ENCODE measurements at regions not wholly inside any gene's neighbourhood (a gene's known extent, or its start where the extent isn't known, plus 50 kb on each side); places are given as distances from the start of the nearest gene placed in this dataset.

DNA sequence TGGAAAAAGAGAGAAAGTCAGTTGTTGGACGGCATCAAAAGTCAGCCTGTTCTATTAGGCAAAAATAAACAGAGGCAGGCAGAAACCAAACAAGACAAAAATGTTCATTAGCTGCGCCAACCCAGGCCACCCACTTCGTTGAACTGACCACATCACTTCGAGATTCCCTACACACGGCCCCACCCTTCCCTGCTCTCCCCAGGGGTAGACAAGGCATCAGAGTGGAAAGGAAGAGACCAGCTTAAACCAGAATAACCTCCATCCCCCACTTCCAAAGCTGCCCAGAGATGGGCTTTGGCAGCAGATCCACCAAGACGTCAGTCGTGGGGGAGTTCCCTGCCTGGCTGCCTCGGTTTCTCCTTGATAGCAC is 204.6 kb upstream of the TSHZ3 start:
- no peak for DNase-seq (ENCODE audit: low read depth in 3 of 3, low spot score in 1 of 3)

DNA sequence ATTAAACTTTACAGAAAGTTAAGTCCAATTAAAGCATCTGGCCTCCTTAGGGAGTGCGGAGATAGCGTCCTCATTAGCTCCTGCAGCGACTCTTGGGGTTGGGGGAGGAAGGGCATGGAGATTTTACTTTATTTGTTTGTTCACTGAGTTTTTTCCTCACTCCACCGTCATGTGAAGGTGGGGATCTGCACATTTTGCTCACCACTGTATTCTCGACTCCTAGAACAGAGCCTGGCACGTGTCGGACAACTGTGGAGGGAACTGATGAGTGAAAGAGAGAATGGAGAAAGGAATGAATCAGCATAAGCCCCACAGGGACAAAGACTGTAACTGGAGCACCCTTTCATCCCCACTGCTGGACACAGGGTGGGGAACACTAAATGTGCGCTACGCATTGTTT is 205.1 kb upstream of the TSHZ3 start:
- no peak for DNase-seq (ENCODE audit: low read depth in 3 of 3, low spot score in 1 of 3)

DNA sequence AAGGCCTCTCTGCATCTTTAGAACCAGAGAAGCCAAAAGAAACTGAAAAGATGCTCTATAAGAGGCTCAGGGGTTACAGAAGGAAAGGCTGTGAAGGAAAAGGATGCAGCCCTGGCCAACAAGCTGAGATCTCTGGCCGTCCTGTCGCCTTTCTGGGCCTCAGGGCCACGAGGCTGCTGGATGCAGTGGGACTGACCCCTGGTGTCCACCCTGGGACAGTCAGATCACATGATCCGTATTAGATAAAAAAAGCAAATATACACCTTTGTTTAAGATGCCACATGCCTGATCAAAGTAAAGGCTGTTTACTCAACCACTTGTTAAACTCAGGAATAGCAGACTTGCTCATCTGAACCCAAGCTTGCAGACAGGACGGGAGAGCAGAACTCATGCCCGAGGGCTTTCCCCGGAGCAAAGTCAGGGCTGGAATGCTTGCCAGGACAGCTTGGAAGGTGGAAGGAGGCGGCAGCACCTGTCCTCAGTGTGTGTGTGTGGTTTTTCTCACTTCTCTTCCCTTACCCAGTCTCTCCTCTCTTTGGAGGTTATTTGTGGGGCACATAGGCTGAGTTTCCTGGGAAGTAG is 206.5 kb upstream of the TSHZ3 start:
- no peak for DNase-seq (ENCODE audit: low read depth in 3 of 3, low spot score in 1 of 3)

DNA sequence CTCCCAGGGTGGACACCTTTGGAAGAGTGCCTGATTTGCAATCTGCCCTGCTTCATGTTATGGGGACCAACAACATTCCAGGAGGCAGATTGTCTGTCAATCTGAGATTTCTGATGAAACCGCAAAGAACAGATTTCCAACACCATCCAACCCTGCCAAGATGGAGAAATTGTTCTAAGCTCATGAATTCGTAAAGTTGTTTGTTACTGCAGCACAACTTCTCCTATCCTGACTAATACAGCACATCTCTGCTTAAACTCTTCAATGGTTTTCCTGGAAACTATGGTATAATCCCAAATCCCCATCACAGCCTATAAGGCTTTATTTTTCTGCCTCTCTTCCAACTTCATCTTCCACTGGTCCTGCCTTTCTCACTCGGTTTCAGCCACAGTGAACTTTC is 210.3 kb upstream of the TSHZ3 start:
- DNase-seq (ENCODE audit: low read depth in 3 of 3, low spot score in 1 of 3): no peak

DNA sequence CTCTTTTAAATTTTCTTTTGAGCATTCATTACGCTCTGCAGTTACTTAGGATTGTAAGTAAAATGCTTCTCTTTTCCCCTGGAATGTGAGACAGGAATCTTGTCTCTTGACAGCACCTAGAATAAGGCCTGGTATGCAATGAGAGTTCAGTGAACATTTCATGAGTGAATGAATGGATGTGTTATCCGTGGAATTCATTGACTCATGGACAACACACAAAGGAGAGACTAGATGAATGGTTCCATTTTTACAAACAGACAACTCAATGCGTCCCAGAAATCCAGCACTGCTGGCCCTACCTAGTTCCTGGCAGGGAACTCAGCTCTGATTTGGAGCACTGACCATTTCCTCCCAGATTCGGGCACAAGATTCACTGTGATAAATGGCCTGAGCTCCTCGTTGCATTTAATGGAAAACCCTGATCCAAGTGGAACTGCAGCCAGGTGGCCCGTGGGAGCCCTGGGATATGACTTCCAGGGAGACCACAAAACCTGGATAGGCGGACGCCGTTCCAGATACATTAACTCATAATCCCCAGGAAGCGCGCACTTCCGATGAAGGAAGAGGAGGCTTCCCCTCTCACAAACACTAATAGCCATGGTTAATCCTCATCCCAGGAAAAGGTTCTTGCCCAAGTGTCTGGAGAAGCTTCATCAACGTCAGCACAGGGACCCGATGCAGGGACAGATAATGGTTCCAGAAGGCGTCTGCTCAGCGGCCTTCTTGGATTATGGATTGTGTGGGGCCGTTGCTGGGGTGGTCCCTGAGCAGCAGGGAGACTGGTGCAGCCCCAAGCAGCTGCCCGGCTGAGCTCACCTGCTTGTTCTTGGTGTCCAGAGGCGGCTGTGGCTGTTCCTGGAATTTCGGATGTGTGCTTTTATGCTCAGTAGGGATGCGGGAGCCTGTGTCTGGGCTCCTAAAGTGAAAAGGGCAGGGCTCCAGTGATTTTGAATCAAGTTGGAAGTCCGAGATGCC is 211.1 kb upstream of the TSHZ3 start:
- no peak for DNase-seq (ENCODE audit: low read depth in 3 of 3, low spot score in 1 of 3)

DNA sequence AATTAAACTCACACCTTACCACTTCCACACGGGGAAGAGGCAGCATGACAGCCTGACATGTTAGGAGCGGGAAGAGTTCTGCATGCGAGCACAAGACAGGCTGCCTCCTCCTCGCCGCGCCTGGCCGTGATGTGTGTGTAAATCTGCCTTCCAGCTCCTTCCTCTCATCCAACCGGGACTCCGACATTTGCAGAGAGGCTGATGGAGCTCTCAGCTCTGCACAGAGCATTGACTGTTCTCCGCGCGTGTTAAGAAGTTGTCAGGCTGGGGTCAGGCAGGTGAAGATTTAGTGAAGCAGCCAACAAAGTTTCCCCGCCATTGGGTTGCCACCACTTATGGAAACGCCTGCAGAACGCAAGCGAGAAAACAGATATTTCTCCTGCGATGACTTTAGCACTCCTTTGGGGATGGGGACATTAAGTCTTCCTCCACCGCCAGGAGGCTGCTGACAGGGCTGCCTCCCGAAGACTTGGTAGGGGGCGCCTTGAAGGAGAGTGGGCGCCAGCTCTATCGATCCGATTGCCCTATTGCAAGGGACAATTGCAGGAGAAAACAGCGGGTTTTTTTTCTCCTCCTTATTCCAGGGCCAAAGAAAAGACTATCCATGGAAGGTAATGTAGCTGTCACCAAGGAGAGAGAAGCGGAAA is 213.9 kb upstream of the TSHZ3 start:
- DNase-seq (ENCODE audit: low read depth in 3 of 3, low spot score in 1 of 3): no peak

DNA sequence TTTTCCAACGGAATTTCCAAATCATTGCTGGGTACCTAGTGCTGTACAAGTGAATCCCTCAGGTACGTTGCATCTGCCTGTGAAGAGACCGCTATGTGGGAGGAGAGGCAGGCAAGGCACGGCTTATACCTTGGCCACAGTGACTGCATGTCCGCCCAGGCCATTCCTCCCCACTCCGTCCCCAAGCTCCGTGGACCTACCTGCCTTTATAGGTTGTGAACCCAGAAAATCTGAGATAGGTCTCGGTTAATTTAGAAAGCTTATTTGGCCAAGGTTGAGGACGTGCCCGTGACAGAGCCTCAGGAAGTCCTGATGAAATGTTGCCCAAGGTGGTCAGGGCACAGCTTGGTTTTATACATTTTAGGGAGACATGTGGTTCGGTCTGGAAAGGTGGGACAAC is 218.5 kb upstream of the TSHZ3 start:
- no peak for DNase-seq (ENCODE audit: low read depth in 3 of 3, low spot score in 1 of 3)

DNA sequence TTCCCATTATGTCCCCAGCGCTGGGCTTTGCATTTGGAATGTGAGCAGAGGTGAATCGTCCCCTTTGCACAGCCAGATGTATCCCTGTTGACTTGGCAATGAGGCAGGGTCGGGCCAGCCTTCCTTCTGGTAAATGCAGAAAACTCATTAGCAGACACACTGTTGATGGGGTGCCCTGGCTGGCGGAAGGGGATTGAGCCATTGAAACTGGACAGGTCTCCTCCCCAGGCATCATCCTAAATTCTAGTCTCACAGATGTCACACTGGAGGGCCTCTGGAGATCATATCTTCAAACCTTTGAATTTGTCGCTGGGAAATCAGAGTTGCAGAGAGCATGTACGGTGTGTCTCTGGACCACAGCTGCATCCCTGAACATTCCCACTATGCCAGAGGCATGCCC is 219.5 kb upstream of the TSHZ3 start:
- no peak for DNase-seq (ENCODE audit: low read depth in 3 of 3, low spot score in 1 of 3)

DNA sequence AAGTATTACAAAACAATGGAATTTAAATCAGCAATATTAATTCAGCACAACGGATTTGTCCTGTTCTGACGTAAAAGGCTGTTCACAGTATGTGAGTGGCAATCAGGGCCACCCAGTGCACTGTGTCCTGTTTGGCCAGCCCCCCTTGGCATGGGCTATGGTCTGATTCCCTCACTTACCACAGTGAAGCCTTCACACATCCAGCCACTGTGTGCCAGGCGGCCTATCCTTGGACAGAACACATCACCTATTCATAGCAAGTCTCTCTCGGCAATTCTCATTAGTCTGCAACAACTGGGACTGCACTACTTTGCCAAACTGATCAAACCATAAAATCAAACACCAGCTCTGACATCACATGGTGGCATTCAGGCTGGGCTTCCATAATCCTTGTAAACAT is 221.5 kb upstream of the TSHZ3 start:
- no peak for DNase-seq (ENCODE audit: low read depth in 3 of 3, low spot score in 1 of 3)

DNA sequence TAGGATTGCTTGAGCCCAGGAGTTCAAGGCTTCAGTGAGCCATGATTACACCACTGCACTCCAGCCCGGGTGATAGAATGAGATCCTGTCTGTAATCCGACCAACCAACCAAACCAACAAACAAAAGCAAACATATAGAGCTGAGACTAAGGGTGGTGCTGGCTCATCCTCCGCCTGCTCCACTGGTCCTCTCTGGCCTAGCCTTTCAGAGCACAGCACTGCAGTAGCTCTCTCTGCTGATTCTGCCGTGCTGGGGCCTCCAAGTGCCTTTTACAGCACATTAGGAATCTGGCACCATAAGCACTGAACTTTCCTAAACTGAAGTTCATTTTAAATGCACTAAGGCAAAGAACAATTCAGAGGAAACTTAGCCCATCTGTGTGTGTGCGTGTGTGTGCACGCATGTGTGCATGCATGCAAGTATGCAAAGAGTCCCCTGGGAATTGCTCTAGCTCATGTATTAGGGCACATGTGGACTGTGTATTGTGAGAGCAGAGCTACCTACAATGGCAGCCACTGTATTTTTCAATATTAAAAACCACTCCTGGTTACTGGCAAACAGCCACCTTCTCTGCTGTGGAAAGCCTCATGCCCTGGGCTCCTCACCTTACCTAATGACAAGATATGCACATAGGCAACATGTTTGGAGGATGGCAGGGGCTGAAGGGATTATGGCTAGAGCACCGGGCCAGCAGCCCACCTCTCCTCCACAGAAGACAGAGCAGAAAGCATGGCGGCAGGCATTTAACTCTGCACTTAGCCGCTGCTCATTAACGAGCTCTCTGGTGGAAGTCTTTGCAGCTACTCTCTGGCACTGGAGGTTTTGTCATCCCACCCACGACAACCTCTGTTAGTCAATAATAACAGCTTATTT is 223.1 kb upstream of the TSHZ3 start:
- DNase-seq (ENCODE audit: low read depth in 3 of 3, low spot score in 1 of 3): no peak

DNA sequence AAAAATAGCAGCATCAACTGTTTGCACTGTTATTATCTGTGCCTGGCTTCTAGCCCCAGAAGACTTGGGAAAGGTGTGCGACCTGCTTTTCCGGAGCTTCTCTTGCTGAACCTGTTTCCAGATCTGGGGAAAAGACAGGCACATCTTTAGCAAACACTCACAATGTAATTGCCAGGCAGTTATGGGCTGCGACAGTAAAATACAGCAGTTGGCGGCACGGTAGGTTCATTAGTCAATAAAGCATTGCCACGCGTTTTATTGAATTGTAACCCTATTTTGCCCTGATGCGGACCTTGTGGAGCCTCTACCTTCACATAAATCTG is 223.7 kb upstream of the TSHZ3 start:
- no peak for DNase-seq (ENCODE audit: low read depth in 3 of 3, low spot score in 1 of 3)

DNA sequence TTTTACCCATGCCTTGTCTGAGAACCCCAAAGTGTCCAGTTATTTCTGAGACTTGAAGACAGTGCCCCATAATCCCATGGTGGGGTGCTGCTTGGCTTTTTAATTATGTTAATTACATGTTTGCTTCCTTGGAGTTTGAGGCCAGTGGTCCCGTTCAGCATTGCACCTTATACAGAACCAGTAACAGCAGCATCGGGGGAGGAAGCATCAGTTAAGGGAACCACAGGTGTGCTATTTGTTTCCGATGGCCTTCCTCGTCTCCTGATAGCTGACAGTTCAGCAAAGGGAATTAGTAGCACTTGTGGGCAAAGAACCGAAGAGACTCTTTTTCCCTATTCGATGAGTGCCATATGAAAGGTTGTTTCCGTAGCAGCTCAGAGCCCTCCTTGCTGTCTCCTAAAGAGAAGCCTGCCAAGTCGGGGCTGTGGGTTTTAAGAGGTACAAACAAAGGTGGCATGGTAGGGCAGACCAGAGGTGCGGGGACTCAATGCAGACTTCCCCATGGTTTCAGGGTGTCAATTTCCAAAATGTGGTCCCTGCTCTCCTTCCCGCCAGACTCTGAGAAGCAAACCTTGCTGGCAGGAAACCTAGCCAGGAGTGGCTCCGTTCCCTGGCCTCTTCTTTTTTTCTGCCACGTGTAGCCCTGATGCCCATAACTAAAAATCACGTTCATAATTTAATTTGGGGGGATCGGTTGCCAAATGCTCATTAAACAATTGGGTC is 225.2 kb upstream of the TSHZ3 start:
- no peak for DNase-seq (ENCODE audit: low read depth in 3 of 3, low spot score in 1 of 3)

DNA sequence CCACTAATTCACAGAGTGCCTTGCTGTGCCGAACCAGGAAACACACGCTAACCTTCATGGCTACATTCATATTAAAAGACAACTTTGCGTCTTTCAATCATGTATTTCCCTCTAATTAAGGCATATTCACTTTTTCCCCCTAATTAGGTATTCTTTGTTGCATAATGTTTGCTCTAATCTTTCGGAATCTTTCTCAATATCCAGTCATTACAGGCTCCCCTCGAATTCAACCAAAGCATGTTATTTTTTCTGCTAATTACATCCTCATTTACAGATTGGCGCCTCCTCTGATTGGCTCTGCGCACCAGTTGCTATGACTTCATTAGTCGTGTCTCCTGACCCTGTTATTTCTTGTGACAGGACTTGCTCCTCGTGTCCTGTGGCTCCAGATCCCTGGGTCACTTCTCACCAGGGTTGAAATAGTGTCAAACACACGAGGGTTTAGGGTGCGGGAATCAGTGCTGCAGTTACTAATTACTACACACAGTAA is 226.7 kb upstream of the TSHZ3 start:
- DNase-seq (ENCODE audit: low read depth in 3 of 3, low spot score in 1 of 3): no peak

DNA sequence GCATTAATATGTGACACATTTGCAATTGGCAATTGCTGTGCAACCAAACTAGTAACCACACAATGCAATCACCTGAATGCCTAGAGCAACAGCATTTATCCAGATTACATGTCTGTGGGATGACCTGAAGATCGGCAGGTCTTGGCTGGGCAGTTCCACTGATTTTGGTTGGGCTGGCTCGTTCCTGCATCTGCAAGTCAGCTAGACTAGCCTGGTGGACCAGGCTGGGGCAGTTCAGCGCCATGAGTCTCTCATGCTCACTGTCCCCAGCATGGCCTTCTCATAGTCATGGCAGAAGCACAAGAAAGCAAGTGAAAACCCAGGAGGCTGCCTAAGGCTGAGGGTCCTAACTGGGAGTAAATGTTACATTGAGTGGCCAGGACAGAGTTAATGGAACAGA is 229.1 kb upstream of the TSHZ3 start:
- DNase-seq (ENCODE audit: low read depth in 3 of 3, low spot score in 1 of 3): no peak

DNA sequence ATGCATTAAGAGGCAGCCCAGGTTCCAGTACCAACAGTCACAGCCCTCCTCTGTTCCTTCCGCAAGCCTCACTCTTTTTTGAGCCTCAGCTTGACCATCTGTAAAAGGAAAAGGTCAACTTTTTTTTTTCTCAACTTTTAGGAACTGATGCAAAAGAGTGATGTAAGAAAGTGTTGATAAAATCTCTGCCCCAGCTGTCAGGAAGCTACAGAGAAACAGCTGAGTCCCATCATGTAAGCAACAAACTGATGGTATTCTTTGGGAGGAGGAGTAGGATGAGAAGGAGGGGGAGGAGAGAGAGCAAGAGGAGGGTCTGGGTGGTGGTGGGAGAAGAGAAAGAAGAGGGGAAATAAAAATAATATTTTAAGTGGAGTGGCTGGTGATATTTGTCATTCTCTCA is 233.9 kb upstream of the TSHZ3 start:
- DNase-seq (ENCODE audit: low read depth in 3 of 3, low spot score in 1 of 3): no peak

DNA sequence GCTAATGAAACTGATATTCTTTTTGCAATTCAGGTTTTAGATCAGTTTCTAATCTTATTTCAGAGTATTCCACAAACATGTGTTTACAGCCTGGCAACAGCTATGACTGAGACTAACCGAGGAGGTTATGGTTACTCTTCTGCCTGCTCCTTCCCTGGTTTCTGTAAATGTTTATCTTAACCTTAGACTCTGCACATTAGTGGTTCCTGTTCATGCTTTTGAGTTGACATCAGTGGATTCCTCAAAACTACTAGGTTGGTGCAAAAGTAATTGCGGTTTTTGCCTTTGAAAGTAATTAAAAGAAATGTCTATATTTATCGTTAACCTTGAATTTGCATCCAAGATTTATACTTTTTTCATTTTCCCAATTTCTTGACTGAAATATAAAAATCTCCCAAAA is 237.0 kb upstream of the TSHZ3 start:
- no peak for DNase-seq (ENCODE audit: low read depth in 3 of 3, low spot score in 1 of 3)

DNA sequence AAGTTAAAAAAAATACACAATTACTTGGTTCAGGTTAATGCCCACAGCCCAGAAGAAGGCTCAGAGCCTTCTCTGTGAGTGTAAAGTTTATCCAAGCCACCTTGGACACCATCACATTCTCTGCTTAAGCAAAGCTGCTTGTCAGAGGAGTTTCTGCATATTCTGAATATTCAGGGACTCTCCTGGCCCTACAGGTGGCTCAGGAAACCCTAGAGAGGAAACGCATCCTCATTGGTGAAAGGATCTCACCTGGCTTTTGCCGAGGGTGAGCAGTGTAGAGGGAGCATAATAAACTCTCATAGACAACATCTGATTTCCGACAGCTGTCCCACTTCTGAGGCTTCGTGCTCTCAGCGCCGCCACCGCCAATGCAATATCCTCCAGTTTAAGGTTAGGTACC is 239.9 kb upstream of the TSHZ3 start:
- DNase-seq (ENCODE audit: low read depth in 3 of 3, low spot score in 1 of 3): no peak

DNA sequence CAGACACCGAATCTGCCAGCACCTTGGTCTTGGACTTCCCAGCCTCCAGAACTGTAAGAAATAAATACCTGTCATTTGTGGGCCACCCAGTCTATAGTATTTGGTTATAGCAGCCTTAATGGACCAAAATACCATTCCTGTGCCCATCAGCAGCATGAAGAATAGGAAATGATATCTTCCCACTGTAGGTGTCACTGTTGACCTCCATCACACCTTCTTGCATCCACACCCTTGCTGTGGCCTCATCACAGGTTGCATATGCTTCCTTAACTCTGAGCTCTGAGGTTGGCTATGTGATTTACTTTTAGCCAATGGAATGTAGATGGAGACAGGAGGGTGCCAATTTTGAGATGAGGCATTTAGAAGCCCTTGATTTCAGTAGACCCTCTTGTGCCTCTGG is 242.0 kb upstream of the TSHZ3 start:
- DNase-seq (ENCODE audit: low read depth in 3 of 3, low spot score in 1 of 3): no peak

DNA sequence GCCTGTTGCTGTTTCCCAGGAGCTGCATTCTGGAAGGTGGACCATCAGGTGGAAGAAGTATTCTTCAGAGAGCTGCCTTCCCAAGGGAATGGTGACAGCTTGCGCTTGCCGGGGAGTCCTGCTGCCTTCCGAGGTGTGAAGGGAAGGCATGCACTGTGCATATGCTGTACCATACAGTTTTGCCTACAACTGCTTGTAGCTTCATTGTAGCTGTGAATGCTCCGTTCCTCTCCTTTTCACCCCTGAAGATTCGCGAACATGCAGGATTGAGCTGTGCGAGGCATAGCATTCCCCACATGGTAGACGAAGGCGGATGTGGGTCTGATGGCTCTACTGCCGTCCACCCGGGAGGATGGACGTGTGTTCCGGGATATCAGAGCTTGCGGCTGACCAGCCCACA is 243.2 kb upstream of the TSHZ3 start:
- no peak for DNase-seq (ENCODE audit: low read depth in 3 of 3, low spot score in 1 of 3)

DNA sequence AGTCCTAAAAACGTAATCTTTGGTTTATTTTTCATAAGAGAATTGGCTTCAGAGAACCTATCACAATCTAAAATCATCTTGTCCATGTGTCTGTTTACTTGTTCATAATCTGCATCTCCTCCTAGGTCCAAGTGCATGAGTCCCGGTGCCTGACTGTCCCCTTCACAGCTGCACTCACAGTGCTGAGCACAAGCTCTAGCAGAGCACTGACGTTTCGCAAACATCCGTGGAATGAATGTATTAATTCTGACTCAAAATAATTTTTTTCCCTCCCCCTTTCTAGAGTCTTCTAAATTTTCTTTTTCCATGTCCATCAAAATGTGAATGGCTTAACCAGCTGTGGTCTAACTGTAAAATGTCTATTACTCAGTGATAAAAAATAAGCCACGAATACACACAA is 245.5 kb upstream of the TSHZ3 start:
- no peak for DNase-seq (ENCODE audit: low read depth in 3 of 3, low spot score in 1 of 3)

DNA sequence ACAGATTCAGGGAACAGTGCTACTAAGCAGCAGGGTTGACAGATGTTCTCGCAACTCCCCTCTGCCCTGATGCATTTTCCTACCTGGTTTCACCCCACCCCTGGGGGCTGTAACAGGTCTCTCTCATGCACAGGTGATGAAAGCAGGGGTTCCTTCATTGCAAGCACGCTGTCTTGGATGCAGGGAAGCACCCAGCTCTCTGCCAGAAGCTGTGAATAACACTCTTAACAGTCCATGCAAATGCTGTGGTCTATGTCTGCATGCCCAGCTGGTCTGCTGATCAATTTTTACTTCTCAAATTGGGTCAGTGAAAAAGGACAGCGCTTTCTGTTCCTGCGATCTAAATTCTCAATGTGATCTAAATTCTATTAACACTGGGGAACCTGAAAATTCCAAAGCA is 246.3 kb upstream of the TSHZ3 start:
- no peak for DNase-seq (ENCODE audit: low read depth in 3 of 3, low spot score in 1 of 3)
